D721Med (cell line): ENCODE measurements at regions not wholly inside any gene's neighbourhood (a gene's known extent, or its start where the extent isn't known, plus 50 kb on each side); places are given as distances from the start of the nearest gene placed in this dataset.

ENCODE experiments used
- DNase-seq: peaks from one replicate; pipeline ENCODE4 v3.0.0; 2011; ENCODE audit warnings: low spot score; ENCODE audit not compliant: insufficient read length
- FAIRE-seq: peaks from 2 replicates; lab custom pipeline; 2011; peaks lifted over from hg19 to GRCh38; lab: Jason Lieb, UNC
- CTCF ChIP-seq: IDR thresholded peaks from 2 replicates; pipeline ENCODE4 v1.5.1; 2012; ENCODE audit warnings: mild to moderate bottlenecking, control low read depth; ENCODE audit not compliant: insufficient read depth; ENCODE audit errors: missing control alignments

GRCh38 chr1:221343136-221343535, 398.8 kb downstream of the DUSP10 start:
- no peak for TF ChIP-seq CTCF
- FAIRE-seq (peak; percentile 35), DNase-seq (no peak)

GRCh38 chr1:221343607-221344006, 398.3 kb downstream of the DUSP10 start:
- FAIRE-seq (peak; percentile 68), DNase-seq (no peak)
- peak; percentile 11 for TF ChIP-seq CTCF

GRCh38 chr1:221344693-221345092, 397.2 kb downstream of the DUSP10 start:
- DNase-seq (no peak), FAIRE-seq (no peak)
- no peak for TF ChIP-seq CTCF

GRCh38 chr1:221347706-221348105, 394.2 kb downstream of the DUSP10 start:
- no peak for TF ChIP-seq CTCF
- DNase-seq (no peak), FAIRE-seq (no peak)

GRCh38 chr1:221350091-221350490, 391.8 kb downstream of the DUSP10 start:
- no peak for FAIRE-seq
- DNase-seq, result no peak

GRCh38 chr1:221356693-221357092, 385.2 kb downstream of the DUSP10 start:
- FAIRE-seq, result no peak

More at GRCh38 chr1:221350091-221350490, 391.8 kb downstream of the DUSP10 start:
- no peak for TF ChIP-seq CTCF

GRCh38 chr1:221363039-221363438, 378.9 kb downstream of the DUSP10 start:
- no peak for TF ChIP-seq CTCF
- peak; percentile 86 for FAIRE-seq
- no peak for DNase-seq

More at GRCh38 chr1:221356693-221357092, 385.2 kb downstream of the DUSP10 start:
- DNase-seq, result no peak
- peak; percentile 17 for TF ChIP-seq CTCF
